Keratinocyte (primary cell): ENCODE measurements at regions not wholly inside any gene's neighbourhood (a gene's known extent, or its start where the extent isn't known, plus 50 kb on each side); places are given as distances from the start of the nearest gene placed in this dataset.

Source experiments
- DNase-seq: peaks from one replicate; pipeline ENCODE4 v3.0.0-alpha.2; 2011; ENCODE audit warnings: low read depth, missing footprints, low spot score
- FAIRE-seq: peaks from 2 replicates; lab custom pipeline; 2011; peaks lifted over from hg19 to GRCh38; lab: Jason Lieb, UNC
- H2AFZ ChIP-seq: 2 replicates; pipeline ENCODE4 v1.6.0; 2012; ENCODE audit warnings: low read length, control low read depth, inconsistent platforms; ENCODE audit not compliant: control insufficient read depth
- H3K27ac ChIP-seq: 2 replicates; pipeline ENCODE4 v1.5.1; 2011; ENCODE audit warnings: low read length; ENCODE audit not compliant: control insufficient read depth, insufficient read depth
- H3K27me3 ChIP-seq: 3 replicates; pipeline ENCODE4 v1.6.0; 2011; ENCODE audit warnings: low read length; ENCODE audit not compliant: control insufficient read depth, insufficient read depth; ENCODE audit errors: extremely low read depth
- H3K36me3 ChIP-seq, 2 experiments: 2 replicates in 1 of 2; 3 replicates in 1 of 2; pipeline ENCODE4 v1.5.1; 2011; ENCODE audit warnings: low read length in 2 of 2, mild to moderate bottlenecking in 1 of 2; ENCODE audit not compliant: control insufficient read depth in 2 of 2, insufficient read depth in 2 of 2; ENCODE audit errors: extremely low read depth in 1 of 2
- H3K4me1 ChIP-seq: 3 replicates; pipeline ENCODE4 v1.5.1; 2011; ENCODE audit warnings: low read length; ENCODE audit not compliant: control insufficient read depth, insufficient read depth; ENCODE audit errors: extremely low read depth
- H3K4me2 ChIP-seq: 3 replicates; pipeline ENCODE4 v1.6.0; 2011; ENCODE audit warnings: low read depth, low read length; ENCODE audit not compliant: control insufficient read depth, insufficient read depth; ENCODE audit errors: extremely low read depth
- H3K4me3 ChIP-seq, 3 experiments: fragments of 200-600 bp in 1 of 3; sonication (generic) in 1 of 3; 2 replicates in 2 of 3; 3 replicates in 1 of 3; pipeline ENCODE4 v1.5.1; 2011 to 2016; ENCODE audit warnings: low read length in 3 of 3, mild to moderate bottlenecking in 3 of 3, control low read depth in 2 of 3, inconsistent platforms in 1 of 3, low read depth in 1 of 3, mixed read lengths in 1 of 3, mixed run types in 1 of 3, moderate library complexity in 1 of 3; ENCODE audit not compliant: control insufficient read depth in 2 of 3, insufficient read depth in 2 of 3; ENCODE audit errors: extremely low read depth in 1 of 3
- H3K79me2 ChIP-seq: 2 replicates; pipeline ENCODE4 v1.6.0; 2012; ENCODE audit warnings: low read length; ENCODE audit not compliant: control insufficient read depth, insufficient read depth
- H3K9ac ChIP-seq: 3 replicates; pipeline ENCODE4 v1.6.0; 2011; ENCODE audit warnings: low read length; ENCODE audit not compliant: control insufficient read depth, insufficient read depth; ENCODE audit errors: extremely low read depth
- H3K9me1 ChIP-seq: 3 replicates; pipeline ENCODE4 v1.6.0; 2011; ENCODE audit warnings: low read length; ENCODE audit not compliant: control insufficient read depth, insufficient read depth; ENCODE audit errors: extremely low read depth
- H3K9me3 ChIP-seq: 2 replicates; pipeline ENCODE4 v1.5.1; 2012; ENCODE audit warnings: low read depth, low read length; ENCODE audit not compliant: control insufficient read depth
- H4K20me1 ChIP-seq: 3 replicates; pipeline ENCODE4 v1.6.0; 2011; ENCODE audit warnings: low read length; ENCODE audit not compliant: control insufficient read depth, insufficient read depth; ENCODE audit errors: extremely low read depth
- CTCF ChIP-seq, 3 experiments: IDR thresholded peaks in 1 of 3; conservative IDR thresholded peaks in 1 of 3; optimal IDR thresholded peaks in 1 of 3; 2 replicates in 2 of 3; 3 replicates in 1 of 3; pipeline versions ENCODE3 to v1.5.1; 2011; ENCODE audit warnings: low read length in 3 of 3, mild to moderate bottlenecking in 3 of 3, moderate library complexity in 2 of 3, control low read depth in 1 of 3, inconsistent platforms in 1 of 3; ENCODE audit not compliant: insufficient read depth in 2 of 3; ENCODE audit errors: extremely low read depth in 1 of 3
- EZH2 ChIP-seq: IDR thresholded peaks from one replicate; pipeline ENCODE4 v1.6.1; 2012; ENCODE audit warnings: inconsistent platforms, mild to moderate bottlenecking, low read length, moderate library complexity
- dilution Hi-C: fragments of 300-500 bp; cut with MboI; formaldehyde crosslinking; loops from one replicate; pipeline ENCODE4 v1.7.0; 2020; ENCODE audit warnings: low sequenced_read_pairs; ENCODE audit not compliant: extremely low pct_ligation_motif_present

- no peak for DNase-seq
- no peak overlapping the region for H3K27ac ChIP-seq
- H3K9ac ChIP-seq, result no peak overlapping the region
Observed at GRCh38 chr4:166282081-166282770, 409.2 kb downstream of the TLL1 start.

DNA sequence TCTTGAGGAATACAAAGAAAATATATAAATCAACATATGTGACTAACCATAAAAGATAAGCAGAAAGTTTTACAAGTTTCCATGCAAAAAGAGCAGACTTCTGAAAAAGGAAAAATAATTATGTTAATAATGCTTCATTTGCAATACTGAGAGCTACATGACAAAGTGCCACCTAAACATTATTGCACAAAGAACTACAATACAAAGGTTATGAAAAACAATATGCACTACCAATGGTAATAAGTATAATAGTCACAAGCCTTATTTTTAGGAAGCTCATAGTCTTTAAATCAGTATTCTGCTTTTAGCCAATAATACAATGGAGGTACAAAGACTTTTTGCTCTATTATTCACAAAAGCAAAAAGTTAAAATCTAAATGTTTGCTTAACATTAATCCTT lies 411.2 kb downstream of the TLL1 start:
- no peak for FAIRE-seq
- no peak overlapping the region for H3K27ac ChIP-seq
- no peak overlapping the region for H2AFZ ChIP-seq
- H3K36me3 ChIP-seq, result no peaks in the 10 kb centered on the region
- no peaks in the 10 kb centered on the region for H3K9me1 ChIP-seq
- H3K9me3 ChIP-seq, result no peaks in the 10 kb centered on the region
- H3K79me2 ChIP-seq, result no peaks in the 10 kb centered on the region
- dilution Hi-C loops, result no loop called here
- no peak overlapping the region for H3K4me2 ChIP-seq
- no peak for TF ChIP-seq EZH2
- no peak for TF ChIP-seq CTCF (optimal IDR thresholded peaks at IDR 0.05 in 1 of 3, IDR thresholded peaks at IDR 0.05 in 1 of 3, conservative IDR thresholded peaks at IDR 0.05 in 1 of 3; ENCODE audit: extremely low read depth in 1 of 3, insufficient read depth in 2 of 3, low read length in 3 of 3)
- H3K4me3 ChIP-seq, result no peak overlapping the region
- no peak for DNase-seq
- no peaks in the 10 kb centered on the region for H3K27me3 ChIP-seq
- no peaks in the 10 kb centered on the region for H4K20me1 ChIP-seq
- H3K4me1 ChIP-seq, result no peaks in the 10 kb centered on the region
- no peak overlapping the region for H3K9ac ChIP-seq

More at GRCh38 chr4:166282081-166282770, 409.2 kb downstream of the TLL1 start:
- dilution Hi-C loops, result no loop called here
- Histone ChIP-seq H2AFZ (no peak overlapping the region), H4K20me1 (no peaks in the 10 kb centered on the region), H3K9me3 (no peaks in the 10 kb centered on the region), H3K27me3 (no peaks in the 10 kb centered on the region), H3K4me2 (no peak overlapping the region), H3K36me3 (no peaks in the 10 kb centered on the region), H3K4me1 (no peaks in the 10 kb centered on the region), H3K4me3 (no peak overlapping the region), H3K9me1 (no peaks in the 10 kb centered on the region), H3K79me2 (no peaks in the 10 kb centered on the region)
- no peak for FAIRE-seq
- no peak for TF ChIP-seq EZH2
- TF ChIP-seq CTCF (optimal IDR thresholded peaks at IDR 0.05 in 1 of 3, IDR thresholded peaks at IDR 0.05 in 1 of 3, conservative IDR thresholded peaks at IDR 0.05 in 1 of 3; ENCODE audit: extremely low read depth in 1 of 3, insufficient read depth in 2 of 3, low read length in 3 of 3), result no peak
